ENCODE measurements at regions not wholly inside any gene's neighbourhood (a gene's known extent, or its start where the extent isn't known, plus 50 kb on each side); places are given as distances from the start of the nearest gene placed in this dataset.

GRCh38 chr4:35151816-35152572 is 1092.3 kb downstream of the ARAP2 start:
- WGBS (ENCODE audit: missing lambda C conversion rate) = 30% methylated on average over 10 of the region's 10 CpGs
- DNase-seq (ENCODE audit: low read depth in 1 of 2, low spot score in 1 of 2) (peak; percentile 3 to 29), FAIRE-seq (no peak), ATAC-seq (peak in 1 of 2 experiments; percentile 63; a peak in 3 of 6 replicates)
- Histone ChIP-seq H3K27ac (no peak overlapping the region), H3K4me3 (no peak overlapping the region), H3K4me2 (no peak overlapping the region), H3K4me1 (no peaks in the 10 kb centered on the region), H3K9me3 (no peaks in the 10 kb centered on the region)
- TF ChIP-seq RAD21 (conservative IDR thresholded peaks at IDR 0.05 in 1 of 2, IDR thresholded peaks at IDR 0.05 in 1 of 2) = peak; percentile 48 to 60; a peak in 4 of 5 replicates
- TF ChIP-seq SREBF2 (IDR thresholded peaks at IDR 0.05) = no peak
- no peak for TF ChIP-seq TP53 (CRISPR knock-in tag; IDR thresholded peaks at IDR 0.05)
- no peak for TF ChIP-seq KDM1A (IDR thresholded peaks at IDR 0.05; ENCODE audit: low read depth)
- TF ChIP-seq MYC (IDR thresholded peaks at IDR 0.05; ENCODE audit: borderline replicate concordance, low read length) = no peak
- no peak for TF ChIP-seq GATA3 (IDR thresholded peaks at IDR 0.05; ENCODE audit: borderline replicate concordance)
- no peak for TF ChIP-seq POLR2AphosphoS2 (conservative IDR thresholded peaks at IDR 0.05; ENCODE audit: low read length)
- TF ChIP-seq HOXB13 (CRISPR knock-in tag; IDR thresholded peaks at IDR 0.05; ENCODE audit: low read depth) = no peak
- peak; percentile 26; the same call in 1 of the 3 replicates for TF ChIP-seq CTCF (IDR thresholded peaks at IDR 0.05)
- ChIA-PET POLR2A (no interaction called here), CTCF (no interaction called here)

GRCh38 chr4:35163168-35163567 is 1081.1 kb downstream of the ARAP2 start:
- FAIRE-seq = no peak
- no peak overlapping the region for H3K4me3 ChIP-seq
- WGBS (ENCODE audit: missing lambda C conversion rate) = 5% methylated on average over 1 of the region's 1 CpG
- ATAC-seq = no peak
- H3K4me1 ChIP-seq = no peaks in the 10 kb centered on the region
- TF ChIP-seq RCOR1 (IDR thresholded peaks at IDR 0.05; ENCODE audit: low read depth, low read length) (no peak), EP300 (IDR thresholded peaks at IDR 0.05) (no peak), RFX5 (IDR thresholded peaks at IDR 0.05) (no peak), SREBF2 (IDR thresholded peaks at IDR 0.05) (no peak), NR3C1 (IDR thresholded peaks at IDR 0.05) (no peak)
- H3K4me2 ChIP-seq = no peak overlapping the region
- no peak for DNase-seq (ENCODE audit: low read depth in 1 of 2, low spot score in 1 of 2)
- ChIA-PET CTCF (no interaction called here), POLR2A (no interaction called here)
- no peak overlapping the region for H3K27ac ChIP-seq
- H3K9me3 ChIP-seq = no peaks in the 10 kb centered on the region

- no peaks in the 10 kb centered on the region for H3K4me1 ChIP-seq
- DNase-seq (ENCODE audit: low read depth in 1 of 2, low spot score in 1 of 2) (no peak), FAIRE-seq (no peak), ATAC-seq (no peak)
- TF ChIP-seq ESRRA (IDR thresholded peaks at IDR 0.05; ENCODE audit: borderline replicate concordance, low read length) (no peak), HEYL (CRISPR knock-in tag; IDR thresholded peaks at IDR 0.05) (no peak), USF2 (IDR thresholded peaks at IDR 0.05) (no peak), HOXB13 (CRISPR knock-in tag; IDR thresholded peaks at IDR 0.05; ENCODE audit: low read depth) (no peak), EP300 (IDR thresholded peaks at IDR 0.05) (no peak), HDAC2 (IDR thresholded peaks at IDR 0.05) (no peak), HOXB5 (CRISPR knock-in tag; IDR thresholded peaks at IDR 0.05) (no peak), PHF8 (IDR thresholded peaks at IDR 0.05; ENCODE audit: borderline replicate concordance, low read depth) (no peak), RNF2 (IDR thresholded peaks at IDR 0.05; ENCODE audit: borderline replicate concordance, low read depth) (no peak), ZC3H11A (IDR thresholded peaks at IDR 0.05) (no peak), HOXA7 (CRISPR knock-in tag; IDR thresholded peaks at IDR 0.05) (no peak), RFX5 (IDR thresholded peaks at IDR 0.05) (no peak), RAD21 (conservative IDR thresholded peaks at IDR 0.05 in 1 of 2, IDR thresholded peaks at IDR 0.05 in 1 of 2) (no peak), POLR2A (IDR thresholded peaks at IDR 0.05; ENCODE audit: low read length) (no peak), NR3C1 (IDR thresholded peaks at IDR 0.05) (no peak), ZFP36 (IDR thresholded peaks at IDR 0.05; ENCODE audit: borderline replicate concordance, partially characterized antibody) (no peak), NPAS2 (CRISPR knock-in tag; IDR thresholded peaks at IDR 0.05; ENCODE audit: borderline replicate concordance) (no peak), SMC3 (IDR thresholded peaks at IDR 0.05) (no peak)
- no peak overlapping the region for H3K27ac ChIP-seq
- no peak overlapping the region for H3K4me2 ChIP-seq
- ChIA-PET POLR2A (no interaction called here), CTCF (no interaction called here)
- WGBS (ENCODE audit: missing lambda C conversion rate) = 21% methylated on average over 1 of the region's 1 CpG
- no peaks in the 10 kb centered on the region for H3K9me3 ChIP-seq
- H3K4me3 ChIP-seq = no peak overlapping the region
Measured at GRCh38 chr4:35164063-35164462, 1080.3 kb downstream of the ARAP2 start.
